Dedifferentiated amniotic fluid mesenchymal stem cell (primary cell): ENCODE measurements at regions not wholly inside any gene's neighbourhood (a gene's known extent, or its start where the extent isn't known, plus 50 kb on each side); places are given as distances from the start of the nearest gene placed in this dataset.
A peak's percentile ranks its signal among the peaks of the same experiment; 100 is the strongest.
"Not testable (repeated sequence)": the region's sequence is repeated elsewhere in the genome, so short reads cannot be mapped to it uniquely, and the experiment has no call there.

Experiments
- DNase-seq: peaks from one replicate; pipeline ENCODE4 v3.0.0-alpha.2; 2016; ENCODE audit errors: extremely low spot score

- no peak for DNase-seq
Measured at GRCh38 chr6:11427091-11427722, 110.3 kb upstream of the TMEM170B start.

- DNase-seq: no peak
Measured at GRCh38 chr6:11426571-11426970, 111.0 kb upstream of the TMEM170B start.

- no peak for DNase-seq
Measured at GRCh38 chr6:11425876-11426275, 111.7 kb upstream of the TMEM170B start.

- DNase-seq: no peak
Measured at GRCh38 chr6:11425431-11425871, 112.1 kb upstream of the TMEM170B start.

- no peak for DNase-seq
Measured at GRCh38 chr6:11424395-11425034, 113.0 kb upstream of the TMEM170B start.

GRCh38 chr6:11423667-11424066, 113.9 kb upstream of the TMEM170B start:
- DNase-seq: no peak

GRCh38 chr6:11423072-11423471, 114.5 kb upstream of the TMEM170B start:
- DNase-seq: no peak

GRCh38 chr6:11419763-11420453, 117.6 kb upstream of the TMEM170B start:
- no peak for DNase-seq

- DNase-seq: no peak
Measured at GRCh38 chr6:11418290-11418905, 119.2 kb upstream of the TMEM170B start.

- DNase-seq: no peak
Measured at GRCh38 chr6:11416936-11417576, 120.5 kb upstream of the TMEM170B start.

- not testable (repeated sequence) for DNase-seq
Measured at GRCh38 chr6:11416099-11416935, 121.2 kb upstream of the TMEM170B start.

- no peak for DNase-seq
Measured at GRCh38 chr6:11415557-11415956, 122.0 kb upstream of the TMEM170B start.

- no peak for DNase-seq
Measured at GRCh38 chr6:11414176-11414963, 123.2 kb upstream of the TMEM170B start.

- no peak for DNase-seq
Measured at GRCh38 chr6:11413728-11414127, 123.8 kb upstream of the TMEM170B start.

- DNase-seq: no peak
Measured at GRCh38 chr6:11413117-11413687, 124.3 kb upstream of the TMEM170B start.

- DNase-seq: no peak
Measured at GRCh38 chr6:11412616-11413015, 124.9 kb upstream of the TMEM170B start.

GRCh38 chr6:11412011-11412424, 125.5 kb upstream of the TMEM170B start:
- DNase-seq: peak; percentile 57

- DNase-seq: no peak
Measured at GRCh38 chr6:11411593-11411992, 126.0 kb upstream of the TMEM170B start.

- DNase-seq: no peak
Measured at GRCh38 chr6:11410539-11411307, 126.8 kb upstream of the TMEM170B start.
